GM19025 (cell line): ENCODE measurements at regions not wholly inside any gene's neighbourhood (a gene's known extent, or its start where the extent isn't known, plus 50 kb on each side); places are given as distances from the start of the nearest gene placed in this dataset.

Experiments
- ATAC-seq: cut with Tn5 transposase; IDR thresholded peaks from one replicate; pipeline ENCODE4 v1.9.1; 2021; ENCODE audit warnings: mild to moderate bottlenecking, low read depth, moderate library complexity; ENCODE audit not compliant: unreplicated experiment

DNA sequence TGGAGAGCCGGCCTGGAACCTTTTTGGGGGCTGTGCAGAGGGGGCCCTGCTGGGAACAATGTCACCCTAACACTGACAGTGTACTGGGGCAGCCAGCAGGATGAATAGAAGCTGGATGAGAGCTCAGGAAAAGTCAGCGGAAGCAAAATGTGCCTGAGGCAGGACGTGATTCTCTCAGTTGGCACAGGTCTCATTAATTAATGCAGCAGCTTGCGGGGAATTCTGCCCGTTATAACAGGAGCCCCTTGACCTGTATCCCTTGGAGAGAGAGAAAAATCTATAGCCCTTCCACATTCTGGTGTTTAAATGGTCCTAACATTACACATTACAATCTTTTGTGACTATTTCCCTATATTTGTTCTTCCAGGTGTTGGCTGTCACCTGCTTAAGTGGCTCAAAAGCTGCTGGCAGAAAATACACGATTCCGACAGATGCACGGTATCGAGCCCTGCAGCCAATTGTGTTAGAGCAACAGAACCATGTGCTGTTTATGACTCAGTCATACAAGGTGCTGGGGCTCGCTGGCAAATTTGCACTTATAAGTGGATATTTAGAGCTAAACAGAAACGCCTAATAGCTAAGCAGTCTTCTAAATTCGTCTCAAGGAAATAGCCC, 854.7 kb downstream of the AACS start:
- no peak for ATAC-seq

DNA sequence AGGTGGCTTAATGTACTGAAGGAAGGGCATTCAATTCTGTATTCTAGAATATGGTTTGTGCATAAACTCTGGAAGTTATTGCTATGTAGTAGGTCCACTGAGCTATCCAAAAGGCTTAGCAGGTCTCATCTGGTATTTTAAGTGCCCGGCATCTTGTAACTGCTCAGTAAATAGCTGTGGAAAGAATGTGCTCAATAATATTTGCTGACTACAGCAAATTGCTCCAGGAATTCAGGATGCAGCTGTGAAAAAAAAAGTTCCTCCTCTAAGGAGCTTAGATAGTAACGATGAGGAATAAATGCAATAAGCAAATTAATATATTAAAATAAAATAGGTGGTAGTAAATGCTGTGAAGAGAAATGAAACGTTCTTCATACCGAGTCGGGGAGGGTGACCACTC, 857.1 kb downstream of the AACS start:
- no peak for ATAC-seq

DNA sequence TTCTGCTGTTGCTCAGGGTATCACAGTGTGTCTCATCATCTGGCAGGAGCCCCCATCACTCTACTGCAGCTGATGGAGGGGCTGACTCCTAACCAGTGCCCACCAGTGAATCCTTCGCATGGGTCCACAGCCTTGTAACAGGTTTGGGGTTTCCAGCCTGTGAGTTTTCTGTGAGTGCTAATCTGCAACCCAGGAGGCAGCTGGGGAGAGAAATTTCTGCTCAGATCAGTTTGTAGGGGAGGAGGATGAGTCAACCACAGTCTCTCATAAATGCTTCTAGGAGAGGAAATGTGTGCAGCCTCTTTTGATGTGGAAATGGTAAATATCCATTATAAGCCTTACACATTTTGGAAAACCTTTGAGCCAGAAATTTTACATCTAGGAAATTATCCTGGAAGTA, 871.3 kb downstream of the AACS start:
- ATAC-seq, result no peak

DNA sequence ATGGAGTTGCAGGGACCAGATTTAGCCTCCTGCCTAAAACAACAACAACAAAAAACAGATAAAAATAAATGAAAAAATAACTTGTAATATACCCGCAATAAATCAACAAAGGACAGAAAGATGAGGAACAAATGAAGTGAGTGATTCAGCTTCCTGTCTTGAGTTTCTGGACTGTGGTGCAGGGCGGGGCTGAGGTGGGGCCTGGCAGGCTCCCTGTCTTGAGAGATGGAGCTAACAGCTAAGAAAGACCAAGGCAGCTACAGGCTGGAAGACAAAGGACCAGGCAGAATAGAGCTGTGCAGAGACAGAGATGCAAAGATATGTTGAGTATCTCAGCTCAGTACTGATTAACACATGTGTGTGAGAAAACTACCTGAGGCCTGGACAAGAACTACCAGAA, 879.2 kb downstream of the AACS start:
- no peak for ATAC-seq

DNA sequence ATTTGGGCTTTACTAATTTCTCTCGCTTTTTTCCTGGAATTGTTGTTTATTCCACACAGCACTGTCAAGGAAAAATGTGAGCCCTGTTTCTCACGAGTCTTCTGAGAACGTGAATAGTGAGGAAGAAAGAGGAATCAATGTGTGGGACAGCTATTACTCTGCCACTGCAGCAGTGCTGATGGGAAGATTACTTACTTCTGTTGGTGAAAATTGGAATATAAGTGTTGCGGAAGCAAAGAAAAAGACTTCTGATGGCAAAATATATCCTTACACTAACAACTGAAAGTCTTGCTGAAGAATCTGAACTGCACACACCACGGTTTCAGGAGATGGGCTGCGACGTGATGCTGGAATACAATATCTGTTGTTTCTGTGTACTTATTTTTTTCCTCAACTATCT, 884.2 kb downstream of the AACS start:
- no peak for ATAC-seq

DNA sequence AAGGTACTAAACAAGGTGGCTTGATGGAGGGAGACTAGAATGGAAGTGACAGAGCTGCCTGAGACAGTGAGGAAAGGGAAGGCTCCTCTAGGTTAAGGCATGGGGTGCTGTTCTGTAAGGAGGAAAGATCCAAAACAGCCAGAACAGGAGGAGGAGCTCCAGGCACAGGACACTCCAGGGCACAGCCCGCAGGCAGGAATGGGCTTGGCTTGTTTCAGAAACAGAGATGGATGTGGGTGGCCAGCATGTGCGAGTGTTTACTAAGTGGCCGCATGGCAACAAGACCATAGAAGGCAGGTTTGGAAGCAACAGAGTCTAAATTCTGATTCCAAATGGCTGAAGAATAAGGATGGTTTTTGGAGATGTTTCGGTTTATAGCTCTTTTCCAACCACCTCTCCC, 889.1 kb downstream of the AACS start:
- ATAC-seq, result no peak

DNA sequence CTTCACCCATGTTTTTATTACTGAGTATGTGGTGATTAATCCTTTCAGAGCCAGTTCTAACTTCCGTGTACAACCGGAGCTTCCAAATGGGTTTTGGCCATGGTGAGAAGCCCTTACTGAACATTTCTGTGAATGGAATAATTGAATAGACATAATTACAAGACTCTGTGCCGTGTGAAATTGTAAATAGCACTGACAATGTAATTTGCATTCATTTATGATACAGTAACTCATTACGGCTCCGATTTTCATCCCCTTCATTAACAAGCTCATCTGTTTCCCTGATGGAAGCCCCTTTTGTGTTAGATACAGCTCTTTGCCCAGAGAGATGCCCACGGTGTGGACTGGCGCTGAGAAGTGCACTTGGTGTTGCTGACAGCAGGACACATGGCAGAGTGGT, 891.0 kb downstream of the AACS start:
- ATAC-seq, result no peak

DNA sequence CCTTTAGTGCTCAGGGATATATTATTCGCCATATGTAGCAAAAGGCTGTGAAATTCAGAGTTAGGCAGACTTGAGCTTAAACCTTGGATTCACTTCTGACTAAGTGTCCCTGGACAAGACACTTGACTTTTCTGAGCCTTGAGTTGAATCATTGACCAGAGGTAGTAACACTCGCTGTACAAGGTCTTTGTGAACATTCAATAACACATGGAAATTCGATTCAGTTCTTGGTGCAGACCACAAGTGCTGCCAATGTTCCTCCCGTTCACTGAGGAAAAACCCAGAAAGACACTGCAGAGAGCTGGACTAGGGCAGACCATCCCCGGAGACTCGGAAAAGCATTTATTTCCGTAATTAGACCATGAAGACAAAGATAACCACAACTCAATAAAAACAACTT, 901.4 kb downstream of the AACS start:
- ATAC-seq, result no peak

DNA sequence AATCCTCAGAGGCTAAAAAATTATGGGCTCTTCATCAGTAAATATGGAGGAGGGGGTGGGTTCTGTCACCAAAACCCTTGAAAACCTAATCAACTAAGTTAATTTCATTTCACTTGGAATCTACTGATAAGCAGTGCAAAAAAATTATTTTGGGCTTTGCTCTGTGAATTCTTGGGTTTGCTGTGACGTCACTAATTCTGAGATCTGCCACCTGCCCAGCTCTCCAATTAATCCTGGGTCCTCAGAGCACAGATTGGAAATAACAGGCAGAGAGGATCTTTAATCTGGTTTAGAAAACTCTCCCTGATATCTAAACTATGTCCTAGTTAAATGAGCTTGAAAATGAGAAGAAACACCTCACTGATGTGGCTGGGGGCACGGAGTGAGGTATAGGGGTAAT, 903.2 kb downstream of the AACS start:
- ATAC-seq, result no peak

DNA sequence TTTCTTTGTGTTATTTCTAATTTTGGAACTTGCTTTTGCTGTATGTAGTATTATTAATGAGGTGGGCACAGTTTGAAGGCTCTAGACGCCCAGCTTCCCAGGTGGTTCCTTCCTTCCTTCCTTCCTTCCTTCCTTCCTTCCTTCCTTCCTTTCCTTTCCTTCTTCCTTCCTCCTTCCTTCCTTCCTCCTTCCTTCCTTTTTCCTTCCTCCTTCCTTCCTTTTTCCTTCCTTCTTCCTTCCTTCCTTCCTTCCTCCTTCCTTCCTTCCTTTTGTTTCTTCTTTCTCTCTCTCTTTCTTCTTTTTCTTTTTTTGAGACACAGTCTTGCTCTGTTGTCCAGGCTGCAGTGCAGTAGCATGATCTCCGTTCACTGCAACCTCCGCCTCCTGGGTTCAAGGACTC, 906.7 kb downstream of the AACS start:
- ATAC-seq, result no peak

DNA sequence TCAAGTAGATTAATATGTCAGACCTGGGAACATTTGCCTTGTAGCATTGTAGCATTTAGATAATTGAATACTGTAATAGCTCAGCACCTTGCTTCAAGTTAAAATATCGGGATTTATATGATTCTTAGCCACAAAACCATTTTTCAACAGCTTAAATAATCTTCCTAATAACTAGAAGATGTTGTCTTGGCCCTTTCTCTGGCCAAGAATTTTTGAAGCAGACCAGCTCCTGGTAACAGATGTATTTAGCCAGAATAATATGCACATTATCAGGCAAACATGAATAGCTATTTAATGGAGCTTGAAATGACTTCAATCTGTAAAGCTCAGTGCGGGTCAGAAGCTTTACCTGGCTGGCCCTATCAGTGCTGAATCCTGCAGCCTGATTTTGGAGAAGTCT, 913.1 kb downstream of the AACS start:
- ATAC-seq, result no peak

DNA sequence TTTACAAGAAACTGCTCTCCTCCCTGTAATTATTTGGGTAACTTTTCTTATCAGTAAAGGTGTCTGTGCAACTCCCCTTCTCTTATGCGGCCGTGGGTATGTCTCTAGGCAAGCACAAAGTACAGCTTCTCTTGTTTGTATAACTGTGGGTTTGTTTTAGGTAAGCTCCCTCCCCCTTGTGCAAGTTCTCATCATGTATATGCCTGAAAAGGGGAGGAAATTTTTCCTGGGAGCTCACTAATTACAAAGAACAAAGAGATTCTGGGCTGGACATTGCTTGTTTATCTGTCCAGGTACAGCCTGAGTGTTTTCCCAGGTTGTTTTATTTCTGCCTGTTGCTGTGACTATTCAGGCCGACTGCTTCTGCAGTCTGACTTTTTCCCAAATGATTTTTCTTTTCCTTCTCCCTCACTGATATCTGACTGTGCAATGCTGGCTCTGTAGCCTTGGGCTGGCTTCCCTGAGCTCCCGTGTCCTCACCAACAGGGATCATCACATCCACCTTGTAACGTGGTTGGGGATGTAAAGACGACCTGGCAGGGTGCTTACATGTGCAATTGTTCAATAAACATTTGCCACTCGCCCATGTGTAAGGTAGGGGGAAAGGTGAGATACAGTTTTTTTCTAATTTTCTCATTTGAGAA, 916.5 kb downstream of the AACS start:
- ATAC-seq, result no peak

DNA sequence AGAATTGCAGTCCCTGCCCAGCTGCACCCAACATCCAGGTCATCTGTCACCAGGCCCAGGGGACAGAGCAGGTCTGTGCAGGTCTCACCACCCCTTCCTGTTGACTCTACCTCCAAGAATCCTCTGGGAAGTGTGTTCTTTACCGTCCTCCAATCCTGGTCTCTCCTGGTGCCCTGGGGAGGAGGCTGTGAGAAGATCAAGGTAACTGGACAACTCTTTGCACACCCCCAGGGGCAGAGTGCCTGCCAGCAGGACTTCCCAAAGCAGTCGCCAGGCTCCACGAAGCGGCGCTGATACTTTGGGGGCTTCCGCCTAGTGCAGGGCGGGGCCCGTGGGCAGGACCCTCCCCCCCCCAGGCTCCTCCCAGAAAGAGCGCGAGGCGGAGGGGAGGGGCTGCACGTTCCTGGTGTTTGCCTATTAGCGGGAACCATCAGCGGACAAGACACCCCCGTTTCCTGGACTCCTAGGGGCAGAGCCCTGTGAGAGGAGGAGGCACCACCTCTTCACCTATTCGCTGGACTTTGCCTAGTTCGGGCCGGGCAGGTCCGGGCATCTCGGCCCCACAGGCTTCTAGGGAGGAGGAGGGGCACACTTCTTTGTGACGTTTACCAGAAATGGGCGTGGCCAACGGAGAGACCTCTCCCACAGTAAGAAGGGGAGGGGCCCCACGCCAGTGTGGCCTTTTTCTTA, 918.0 kb downstream of the AACS start:
- no peak for ATAC-seq

DNA sequence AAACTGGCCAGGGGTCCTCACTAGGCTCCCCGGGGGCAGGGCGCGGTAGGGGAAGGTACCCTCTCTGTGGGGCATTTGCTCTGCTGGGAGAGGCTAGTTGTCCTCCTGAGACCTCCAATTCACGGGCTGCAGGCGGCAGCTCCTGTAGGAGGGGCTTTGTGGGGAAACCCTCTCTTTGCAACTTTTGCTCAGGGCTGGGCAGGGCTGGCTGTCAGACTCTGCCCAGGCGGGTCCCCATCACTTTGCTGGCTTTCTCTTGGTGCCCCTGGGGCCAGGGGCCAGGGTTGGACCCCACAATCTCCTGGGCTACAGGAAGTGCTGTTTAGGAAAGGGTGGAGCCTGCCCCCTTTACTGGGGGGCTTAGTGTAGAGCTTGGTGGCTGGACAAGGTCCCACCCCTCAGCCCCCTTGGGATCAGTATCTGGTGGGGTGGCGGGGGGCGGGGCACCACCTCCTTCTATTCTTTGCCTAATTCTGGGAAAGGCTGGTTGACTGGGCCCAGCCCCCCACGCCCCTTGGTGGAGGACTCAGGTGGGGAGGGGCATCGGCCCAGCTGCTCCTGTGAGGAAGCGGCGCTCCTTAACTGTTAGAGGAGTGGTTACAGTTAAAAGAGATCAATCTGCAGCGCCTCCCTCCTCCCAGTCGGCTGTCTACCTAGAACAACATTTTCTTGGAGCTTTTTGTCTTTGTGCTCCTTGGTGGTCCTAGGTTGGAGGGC, 918.7 kb downstream of the AACS start:
- no peak for ATAC-seq

DNA sequence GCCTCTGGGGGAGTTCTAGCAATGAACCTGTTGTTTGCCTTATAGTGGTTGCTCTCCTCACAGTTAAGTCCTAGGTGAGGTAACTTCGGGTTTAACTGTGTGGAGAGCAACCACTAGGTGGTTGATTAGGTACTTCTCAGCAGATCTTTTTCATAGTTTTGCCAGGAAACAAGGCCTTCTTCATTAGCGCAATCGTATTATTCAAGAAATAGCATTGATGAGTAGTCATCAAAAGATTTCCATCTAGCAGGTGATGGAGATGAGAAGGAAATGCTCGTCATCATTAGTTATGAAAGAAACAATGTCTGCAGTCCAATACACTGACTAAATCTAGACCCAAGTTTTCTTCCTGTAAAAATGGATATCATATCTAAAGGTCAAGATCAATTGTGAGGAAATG, 923.3 kb downstream of the AACS start:
- no peak for ATAC-seq

DNA sequence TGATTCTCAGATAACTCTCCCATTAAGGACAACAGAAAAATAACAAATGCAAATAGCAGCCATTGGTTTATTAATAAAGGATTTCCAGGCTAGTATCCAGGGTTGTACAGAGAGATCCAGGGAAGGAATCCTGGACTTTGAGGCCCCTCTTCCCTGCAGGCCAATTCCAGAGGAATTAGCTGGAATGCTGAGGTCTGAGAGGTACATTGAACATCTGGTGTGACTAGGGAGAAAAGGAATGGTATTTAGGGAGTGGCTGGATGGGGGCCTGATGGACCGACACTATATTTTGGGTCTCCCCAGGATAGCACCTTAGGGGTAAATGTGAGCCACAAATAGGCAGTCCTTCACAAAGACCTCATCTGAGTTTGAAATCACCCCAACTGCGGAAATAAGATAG, 924.5 kb downstream of the AACS start:
- ATAC-seq, result no peak

DNA sequence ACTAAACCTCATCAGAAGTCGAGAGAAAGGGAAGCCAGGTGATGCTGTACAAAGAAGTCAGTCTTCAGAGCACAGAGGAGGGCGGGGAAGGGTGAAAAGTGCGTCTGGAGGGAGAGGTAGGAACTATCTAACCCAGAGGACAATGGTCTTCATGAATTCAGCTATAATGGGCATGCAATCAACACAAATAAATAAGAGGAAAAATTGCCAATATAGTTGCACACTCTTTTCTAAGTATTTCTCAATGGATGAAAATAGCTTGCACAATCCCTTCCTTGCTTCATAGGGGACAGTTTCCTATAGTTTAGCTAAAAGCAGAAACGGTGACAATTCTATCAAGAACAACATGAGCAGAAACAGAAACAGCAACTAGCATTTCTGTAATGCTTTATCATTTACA, 931.2 kb downstream of the AACS start:
- ATAC-seq, result no peak

DNA sequence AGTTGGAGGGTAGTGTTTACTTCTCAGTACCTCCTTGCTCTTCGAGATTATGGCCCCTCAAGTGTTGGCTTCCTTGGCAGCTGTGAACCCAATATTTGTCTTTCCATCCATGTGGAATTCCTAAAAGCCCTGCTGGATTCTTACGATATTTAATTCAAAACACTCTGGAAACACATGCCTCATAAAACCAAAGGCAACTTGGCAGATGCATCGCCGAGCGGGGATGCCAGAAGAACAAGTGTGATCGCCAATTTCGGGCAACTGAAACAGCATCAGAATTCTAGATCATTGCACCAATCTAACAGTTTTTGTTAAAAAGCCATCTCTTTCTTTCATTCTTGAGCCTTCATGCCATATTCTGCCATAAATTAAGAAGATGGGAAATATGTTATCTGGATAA, 934.4 kb downstream of the AACS start:
- no peak for ATAC-seq

DNA sequence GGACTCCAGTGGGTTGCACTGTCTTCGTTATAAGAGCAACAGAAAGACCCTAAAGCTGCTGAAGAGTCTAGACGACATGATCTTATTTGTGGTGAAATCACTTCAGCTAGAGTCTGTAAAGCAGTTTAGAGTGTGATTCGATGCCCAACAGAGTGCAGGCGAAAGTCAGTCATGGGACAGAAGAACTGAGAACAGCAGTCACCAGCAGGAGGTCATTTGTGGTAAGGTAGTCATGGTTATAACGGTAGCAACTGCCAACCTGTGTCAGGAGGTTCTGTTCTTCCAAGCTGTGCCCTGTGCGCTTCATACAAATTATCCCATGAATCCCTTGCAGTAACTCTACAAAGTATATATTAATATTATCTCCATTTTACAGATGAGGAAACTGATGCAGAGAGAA, 954.1 kb downstream of the AACS start:
- no peak for ATAC-seq

DNA sequence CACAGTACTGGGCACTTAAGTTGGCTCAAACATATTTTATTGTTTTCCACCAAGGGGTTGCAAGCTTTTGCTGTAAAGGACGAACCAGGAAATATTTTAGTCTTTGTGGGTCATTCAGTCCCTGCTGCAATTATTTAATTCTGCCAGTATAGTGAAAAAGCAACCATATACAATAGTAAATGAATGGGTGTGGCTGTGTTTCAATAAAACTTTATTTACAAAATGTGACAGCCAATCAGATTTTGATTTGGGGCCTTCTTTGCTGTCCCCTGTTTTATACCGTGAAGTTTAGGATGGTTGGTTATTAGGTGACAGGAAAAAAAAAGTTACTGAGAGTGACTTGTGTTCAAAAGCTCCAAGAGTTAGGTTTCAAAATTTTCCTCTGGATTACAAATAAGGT, 956.4 kb downstream of the AACS start:
- ATAC-seq, result no peak

DNA sequence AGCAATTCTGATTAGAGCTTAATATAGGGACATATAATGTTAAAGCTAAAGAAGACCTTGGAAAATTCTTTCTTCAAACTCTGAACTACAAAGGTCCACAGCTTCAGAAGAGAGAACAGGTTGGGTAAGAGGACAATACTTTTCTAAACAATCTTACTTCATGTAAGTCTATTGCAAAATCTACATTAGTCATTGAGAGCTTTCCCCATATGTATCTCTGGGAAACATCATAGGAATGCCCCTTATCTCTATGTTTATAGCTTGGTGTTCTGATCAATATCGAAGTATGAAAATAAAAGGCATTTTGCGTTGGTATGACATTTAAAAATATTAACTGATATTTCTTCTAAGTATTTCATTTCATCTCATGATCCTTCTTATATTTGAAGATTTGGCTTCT, 962.6 kb downstream of the AACS start:
- no peak for ATAC-seq

DNA sequence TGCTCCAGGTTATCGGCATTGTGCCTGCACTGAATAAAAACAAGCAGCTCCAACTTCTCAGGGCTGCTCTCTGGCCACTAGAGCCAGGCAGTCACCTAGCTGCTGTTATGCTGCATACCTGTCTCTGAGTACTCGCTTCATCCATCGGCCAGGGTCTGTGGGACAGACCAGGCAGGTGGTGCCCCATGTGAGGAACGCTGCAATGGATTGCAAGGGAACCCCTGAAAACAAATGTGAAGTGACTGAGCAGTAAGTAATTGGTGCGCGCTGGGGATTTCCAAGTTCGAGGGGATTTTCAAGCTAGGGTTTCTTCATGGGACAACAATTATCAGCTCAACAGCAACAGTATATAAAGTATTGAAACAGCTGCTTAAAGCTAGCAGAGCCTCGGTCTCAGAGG, 965.3 kb downstream of the AACS start:
- no peak for ATAC-seq
